ENCODE measurements at regions not wholly inside any gene's neighbourhood (a gene's known extent, or its start where the extent isn't known, plus 50 kb on each side); places are given as distances from the start of the nearest gene placed in this dataset.
"Not testable (repeated sequence)": the region's sequence is repeated elsewhere in the genome, so short reads cannot be mapped to it uniquely, and the experiment has no call there.

DNA sequence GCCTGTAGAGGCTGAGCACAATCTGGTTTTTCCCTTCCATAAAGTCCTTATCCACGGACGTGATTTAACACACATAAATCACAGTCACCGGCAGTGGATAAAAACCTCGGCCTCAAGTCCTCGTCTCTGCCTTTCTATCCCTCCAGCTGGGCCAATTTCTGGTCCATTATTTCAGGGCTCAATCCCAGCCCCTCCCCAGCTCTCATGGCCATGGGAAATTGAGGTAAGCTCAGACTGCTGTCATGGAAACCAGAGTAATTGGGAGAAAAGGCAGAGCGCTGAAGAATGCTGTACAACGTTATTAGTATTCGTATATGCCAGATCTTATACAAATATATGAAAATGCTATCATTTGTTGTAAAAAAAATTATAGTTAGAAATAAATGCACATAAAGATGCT lies 86.2 kb upstream of the USP29 start:
- H3K4me1 Mint-ChIP-seq (ENCODE audit: unreplicated experiment), result no peaks in the 10 kb centered on the region
- no peak overlapping the region for H3K4me3 Mint-ChIP-seq (ENCODE audit: unreplicated experiment)
- no peak for DNase-seq (ENCODE audit: extremely low spot score, unreplicated experiment)
- TF ChIP-seq, protein P1, sequence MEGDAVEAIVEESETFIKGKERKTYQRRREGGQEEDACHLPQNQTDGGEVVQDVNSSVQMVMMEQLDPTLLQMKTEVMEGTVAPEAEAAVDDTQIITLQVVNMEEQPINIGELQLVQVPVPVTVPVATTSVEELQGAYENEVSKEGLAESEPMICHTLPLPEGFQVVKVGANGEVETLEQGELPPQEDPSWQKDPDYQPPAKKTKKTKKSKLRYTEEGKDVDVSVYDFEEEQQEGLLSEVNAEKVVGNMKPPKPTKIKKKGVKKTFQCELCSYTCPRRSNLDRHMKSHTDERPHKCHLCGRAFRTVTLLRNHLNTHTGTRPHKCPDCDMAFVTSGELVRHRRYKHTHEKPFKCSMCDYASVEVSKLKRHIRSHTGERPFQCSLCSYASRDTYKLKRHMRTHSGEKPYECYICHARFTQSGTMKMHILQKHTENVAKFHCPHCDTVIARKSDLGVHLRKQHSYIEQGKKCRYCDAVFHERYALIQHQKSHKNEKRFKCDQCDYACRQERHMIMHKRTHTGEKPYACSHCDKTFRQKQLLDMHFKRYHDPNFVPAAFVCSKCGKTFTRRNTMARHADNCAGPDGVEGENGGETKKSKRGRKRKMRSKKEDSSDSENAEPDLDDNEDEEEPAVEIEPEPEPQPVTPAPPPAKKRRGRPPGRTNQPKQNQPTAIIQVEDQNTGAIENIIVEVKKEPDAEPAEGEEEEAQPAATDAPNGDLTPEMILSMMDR (IDR thresholded peaks at IDR 0.05), result no peak
- H3K36me3 Mint-ChIP-seq (ENCODE audit: unreplicated experiment), result no peaks in the 10 kb centered on the region
- H3K9me3 Mint-ChIP-seq (ENCODE audit: unreplicated experiment), result peaks cover 51% of the 10 kb centered on the region
- H3K27ac Mint-ChIP-seq (ENCODE audit: unreplicated experiment), result no peak overlapping the region
- no peaks in the 10 kb centered on the region for H3K27me3 Mint-ChIP-seq (ENCODE audit: unreplicated experiment)

DNA sequence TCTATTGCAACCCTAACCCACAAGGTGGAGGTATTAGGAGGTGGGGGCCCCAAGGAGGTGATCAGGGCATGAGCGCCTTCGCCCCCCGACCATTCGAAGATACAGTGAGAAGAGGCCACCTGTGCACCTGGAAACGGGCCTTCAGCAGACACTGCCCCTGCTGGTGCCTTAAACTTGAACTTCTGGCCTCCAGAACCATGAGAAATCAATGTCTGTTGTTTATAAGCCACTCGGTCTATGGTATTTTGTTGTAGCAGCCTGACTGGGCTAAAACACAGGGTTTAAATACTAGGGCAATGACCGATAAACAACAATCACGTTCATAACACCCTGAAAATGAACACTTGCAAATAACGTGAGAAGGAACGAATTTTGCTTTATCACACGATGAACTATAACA lies 85.2 kb upstream of the USP29 start:
- Mint-ChIP-seq H3K9me3 (ENCODE audit: unreplicated experiment) (peaks cover 55% of the 10 kb centered on the region), H3K27ac (ENCODE audit: unreplicated experiment) (no peak overlapping the region), H3K27me3 (ENCODE audit: unreplicated experiment) (no peaks in the 10 kb centered on the region), H3K36me3 (ENCODE audit: unreplicated experiment) (no peaks in the 10 kb centered on the region), H3K4me3 (ENCODE audit: unreplicated experiment) (no peak overlapping the region), H3K4me1 (ENCODE audit: unreplicated experiment) (no peaks in the 10 kb centered on the region)
- TF ChIP-seq, protein P1 (IDR thresholded peaks at IDR 0.05), result no peak
- no peak for DNase-seq (ENCODE audit: extremely low spot score, unreplicated experiment)

DNA sequence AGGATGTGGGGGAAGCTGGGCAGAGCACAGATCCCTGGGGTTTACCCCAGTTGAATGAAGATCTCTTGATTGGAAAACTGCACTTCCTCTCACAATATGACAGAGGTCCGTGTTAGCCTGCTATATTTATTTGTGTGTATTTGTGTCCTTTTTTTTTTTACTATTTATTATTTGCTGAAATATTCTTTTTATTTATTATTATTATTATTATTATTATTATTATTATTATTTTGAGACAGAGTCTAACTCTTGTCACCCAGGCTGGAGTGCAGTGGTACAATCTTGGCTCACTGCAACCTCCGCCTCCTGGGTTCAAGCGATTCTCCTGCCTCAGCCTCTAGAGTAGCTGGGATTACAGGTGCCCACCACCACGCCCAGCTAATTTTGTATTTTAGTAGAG lies 84.0 kb upstream of the USP29 start:
- H3K27me3 Mint-ChIP-seq (ENCODE audit: unreplicated experiment); H3K27ac Mint-ChIP-seq (ENCODE audit: unreplicated experiment); H3K36me3 Mint-ChIP-seq (ENCODE audit: unreplicated experiment); H3K4me3 Mint-ChIP-seq (ENCODE audit: unreplicated experiment); DNase-seq (ENCODE audit: extremely low spot score, unreplicated experiment); H3K4me1 Mint-ChIP-seq (ENCODE audit: unreplicated experiment): not testable (repeated sequence)
- H3K9me3 Mint-ChIP-seq (ENCODE audit: unreplicated experiment), result peaks cover 61% of the 10 kb centered on the region

DNA sequence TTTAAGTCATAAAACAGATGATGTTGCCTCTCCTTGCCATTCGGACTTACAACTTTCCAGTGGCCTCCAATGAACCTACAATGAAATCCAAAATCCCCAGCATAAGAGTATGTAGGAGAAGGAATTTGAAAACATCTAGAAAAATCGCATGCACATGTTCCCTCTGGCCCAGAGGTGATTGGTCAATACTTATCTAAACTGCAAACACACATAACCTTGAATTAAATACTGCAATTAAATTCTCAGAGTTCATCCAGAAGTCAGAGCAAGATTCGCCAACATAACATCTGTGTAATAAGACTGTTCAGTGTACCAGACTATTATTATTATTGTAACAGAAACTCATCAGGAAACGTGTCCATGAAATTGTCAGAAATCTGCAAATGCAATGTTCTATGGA lies 82.2 kb upstream of the USP29 start:
- TF ChIP-seq, protein P1 (IDR thresholded peaks at IDR 0.05), result no peak
- Mint-ChIP-seq H3K4me1 (ENCODE audit: unreplicated experiment) (no peaks in the 10 kb centered on the region), H3K36me3 (ENCODE audit: unreplicated experiment) (no peaks in the 10 kb centered on the region), H3K9me3 (ENCODE audit: unreplicated experiment) (peaks cover 61% of the 10 kb centered on the region), H3K27me3 (ENCODE audit: unreplicated experiment) (no peaks in the 10 kb centered on the region), H3K4me3 (ENCODE audit: unreplicated experiment) (no peak overlapping the region), H3K27ac (ENCODE audit: unreplicated experiment) (no peak overlapping the region)
- DNase-seq (ENCODE audit: extremely low spot score, unreplicated experiment), result no peak

DNA sequence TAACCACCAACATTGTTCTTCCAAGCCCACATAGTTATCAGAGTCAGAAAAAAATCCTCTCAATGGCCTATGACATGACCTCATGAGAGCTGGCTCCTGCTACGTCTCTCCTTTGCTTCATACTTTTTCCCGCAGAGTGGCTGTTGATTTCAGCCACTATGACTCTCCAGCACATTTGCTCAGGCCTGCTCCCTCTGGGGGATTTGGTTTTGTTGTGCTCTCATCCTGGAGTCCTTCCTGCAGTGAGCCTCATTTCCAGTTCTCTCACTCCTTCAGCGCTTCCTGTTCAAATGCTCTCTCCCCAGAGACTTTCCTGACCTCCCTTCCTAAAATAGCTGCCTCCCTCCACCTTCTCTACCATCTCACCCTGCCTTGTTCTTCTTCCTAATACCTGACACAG lies 72.0 kb upstream of the USP29 start:
- Mint-ChIP-seq H3K9me3 (ENCODE audit: unreplicated experiment) (peaks cover 39% of the 10 kb centered on the region), H3K27ac (ENCODE audit: unreplicated experiment) (no peak overlapping the region), H3K4me1 (ENCODE audit: unreplicated experiment) (no peaks in the 10 kb centered on the region), H3K36me3 (ENCODE audit: unreplicated experiment) (no peaks in the 10 kb centered on the region), H3K4me3 (ENCODE audit: unreplicated experiment) (no peak overlapping the region), H3K27me3 (ENCODE audit: unreplicated experiment) (no peaks in the 10 kb centered on the region)
- TF ChIP-seq, protein P1 (IDR thresholded peaks at IDR 0.05), result no peak
- no peak for DNase-seq (ENCODE audit: extremely low spot score, unreplicated experiment)

DNA sequence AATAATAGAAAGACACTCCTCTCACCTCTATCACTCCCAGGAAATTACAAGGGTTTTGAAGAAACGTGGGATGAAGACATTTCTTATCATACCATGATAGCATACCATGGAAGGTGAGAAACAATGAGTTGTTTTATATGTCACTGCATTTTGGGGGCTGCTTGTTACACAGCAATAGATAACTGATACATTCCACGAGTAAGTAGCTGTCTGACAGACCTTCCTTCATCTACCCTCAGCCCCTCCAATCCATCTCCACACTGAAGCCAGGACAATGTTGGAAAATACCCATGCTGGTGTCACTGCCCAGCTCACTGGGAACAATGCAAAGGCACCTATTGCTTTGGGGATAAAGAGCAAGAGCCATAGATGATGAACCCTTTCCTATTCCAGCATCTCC lies 68.9 kb upstream of the USP29 start:
- Mint-ChIP-seq H3K27ac (ENCODE audit: unreplicated experiment) (no peak overlapping the region), H3K9me3 (ENCODE audit: unreplicated experiment) (peaks cover 45% of the 10 kb centered on the region), H3K4me1 (ENCODE audit: unreplicated experiment) (no peaks in the 10 kb centered on the region)

More for the DNA sequence above, 68.9 kb upstream of the USP29 start:
- H3K4me3 Mint-ChIP-seq (ENCODE audit: unreplicated experiment), result no peak overlapping the region
- DNase-seq (ENCODE audit: extremely low spot score, unreplicated experiment), result no peak
- TF ChIP-seq, protein P1 (IDR thresholded peaks at IDR 0.05), result no peak
- H3K27me3 Mint-ChIP-seq (ENCODE audit: unreplicated experiment), result no peaks in the 10 kb centered on the region
- H3K36me3 Mint-ChIP-seq (ENCODE audit: unreplicated experiment), result no peaks in the 10 kb centered on the region
